ENCODE measurements at regions not wholly inside any gene's neighbourhood (a gene's known extent, or its start where the extent isn't known, plus 50 kb on each side); places are given as distances from the start of the nearest gene placed in this dataset.

DNA sequence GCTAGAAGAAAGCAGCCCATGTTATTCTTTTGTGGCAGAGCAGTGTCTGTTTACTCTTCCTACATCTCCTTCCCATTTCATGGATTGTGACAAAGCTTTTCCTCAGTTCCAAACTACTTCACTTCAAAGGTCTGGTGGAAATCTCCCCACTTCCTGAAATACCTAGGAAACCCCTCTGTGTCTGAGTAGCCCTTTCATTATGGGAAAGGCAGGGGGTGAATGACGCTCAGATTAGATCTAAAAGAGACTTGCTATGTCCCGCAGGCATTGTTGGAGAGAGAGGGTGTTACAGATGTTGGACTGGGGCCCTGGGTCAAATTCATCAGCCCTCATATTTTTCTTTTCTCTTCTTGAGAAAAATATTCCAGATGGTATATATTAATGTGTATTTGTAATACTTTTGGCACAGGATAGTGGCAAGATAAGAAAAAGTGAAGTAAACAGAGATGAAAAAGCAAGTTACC lies 675.0 kb downstream of the IRS1 start:
- no peaks in the 10 kb centered on the region for H3K36me3 Mint-ChIP-seq
- no peak overlapping the region for H3K27ac Mint-ChIP-seq
- no peak overlapping the region for H3K4me3 Mint-ChIP-seq
- no peaks in the 10 kb centered on the region for H3K4me1 Mint-ChIP-seq
- peaks cover 0 to 14% (median 6%) of the 10 kb centered on the region in 3 donors for H3K27me3 Mint-ChIP-seq
- DNase-seq (no peak), ATAC-seq (ENCODE audit: low read depth in 2 of 2) (no peak)
- H3K9me3 Mint-ChIP-seq = no peaks in the 10 kb centered on the region

GRCh38 chr2:226123300-226123699 lies 676.3 kb downstream of the IRS1 start:
- Mint-ChIP-seq H3K36me3 (no peaks in the 10 kb centered on the region), H3K9me3 (no peaks in the 10 kb centered on the region), H3K4me1 (no peaks in the 10 kb centered on the region), H3K27ac (no peak overlapping the region), H3K27me3 (peaks cover 0 to 9% (median 6%) of the 10 kb centered on the region in 3 donors), H3K4me3 (no peak overlapping the region)
- ATAC-seq (ENCODE audit: low read depth in 2 of 2) = no peak
- no peak for DNase-seq

DNA sequence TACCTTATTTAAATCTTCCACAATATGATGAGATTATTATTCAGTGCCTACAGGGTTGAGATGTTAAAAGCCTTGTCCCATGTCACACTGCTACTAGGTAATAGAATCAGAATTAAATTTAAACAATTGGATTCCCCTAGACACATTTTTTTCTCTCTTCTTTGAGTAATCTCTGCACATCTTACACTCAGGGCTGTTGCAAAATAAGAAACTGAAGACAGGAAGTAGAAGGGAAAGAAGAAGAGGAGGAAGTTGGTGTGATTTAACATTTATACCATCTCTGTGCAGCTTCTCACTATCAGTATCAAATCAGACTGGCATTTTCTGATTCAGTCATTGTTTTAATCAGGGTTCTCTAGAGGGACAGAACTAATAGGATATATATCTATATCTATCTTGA lies 677.6 kb downstream of the IRS1 start:
- Mint-ChIP-seq H3K27me3 (peaks cover 0 to 4% (median 0%) of the 10 kb centered on the region in 3 donors), H3K36me3 (no peaks in the 10 kb centered on the region), H3K4me1 (no peaks in the 10 kb centered on the region), H3K4me3 (no peak overlapping the region), H3K27ac (no peak overlapping the region), H3K9me3 (no peaks in the 10 kb centered on the region)
- DNase-seq = no peak
- ATAC-seq (ENCODE audit: low read depth in 2 of 2) = no peak

DNA sequence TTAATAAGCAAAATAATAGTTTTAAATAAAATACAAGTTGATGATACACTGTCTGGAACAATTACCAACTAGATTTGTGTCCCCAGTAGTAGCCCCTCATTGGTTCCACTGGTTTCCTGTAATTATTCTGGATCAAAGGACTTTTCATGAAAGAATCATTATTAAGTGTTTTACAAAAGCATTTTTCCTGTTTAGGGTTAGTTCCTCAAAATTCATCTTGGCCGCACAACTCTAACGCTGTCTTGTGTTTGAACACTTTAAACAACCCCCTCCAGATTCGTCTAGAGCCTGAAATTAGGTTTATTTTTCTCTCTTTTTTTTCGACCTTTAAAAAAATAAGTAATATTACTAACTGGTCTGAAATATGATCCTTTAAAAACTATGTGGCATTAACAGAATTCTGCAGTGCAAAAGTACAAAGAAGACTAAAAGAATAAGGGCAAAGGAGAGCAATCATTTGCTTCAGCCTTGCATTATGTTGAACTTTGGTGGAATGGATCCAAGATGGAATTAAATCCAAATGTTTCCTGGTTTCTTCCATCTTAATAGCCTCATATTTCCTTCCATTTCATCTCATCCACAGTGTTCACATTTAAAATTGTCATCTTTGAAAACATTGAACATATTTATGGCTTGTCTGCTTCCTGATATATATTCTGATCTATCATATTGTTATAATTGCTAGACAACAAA lies 678.4 kb downstream of the IRS1 start:
- Mint-ChIP-seq H3K4me1 (no peaks in the 10 kb centered on the region), H3K27ac (no peak overlapping the region), H3K9me3 (no peaks in the 10 kb centered on the region), H3K36me3 (no peaks in the 10 kb centered on the region), H3K27me3 (peaks cover 0 to 4% (median 0%) of the 10 kb centered on the region in 3 donors), H3K4me3 (no peak overlapping the region)
- no peak for ATAC-seq (ENCODE audit: low read depth in 2 of 2)
- no peak for DNase-seq

- Mint-ChIP-seq H3K36me3 (no peaks in the 10 kb centered on the region), H3K27ac (no peak overlapping the region), H3K4me1 (no peaks in the 10 kb centered on the region), H3K9me3 (peaks cover 0 to 1% (median 0%) of the 10 kb centered on the region in 7 donors), H3K4me3 (no peak overlapping the region), H3K27me3 (peaks cover 0 to 4% (median 0%) of the 10 kb centered on the region in 3 donors)
- DNase-seq (no peak), ATAC-seq (ENCODE audit: low read depth in 2 of 2) (no peak)
Measured at GRCh38 chr2:226118471-226119429, 680.9 kb downstream of the IRS1 start.

DNA sequence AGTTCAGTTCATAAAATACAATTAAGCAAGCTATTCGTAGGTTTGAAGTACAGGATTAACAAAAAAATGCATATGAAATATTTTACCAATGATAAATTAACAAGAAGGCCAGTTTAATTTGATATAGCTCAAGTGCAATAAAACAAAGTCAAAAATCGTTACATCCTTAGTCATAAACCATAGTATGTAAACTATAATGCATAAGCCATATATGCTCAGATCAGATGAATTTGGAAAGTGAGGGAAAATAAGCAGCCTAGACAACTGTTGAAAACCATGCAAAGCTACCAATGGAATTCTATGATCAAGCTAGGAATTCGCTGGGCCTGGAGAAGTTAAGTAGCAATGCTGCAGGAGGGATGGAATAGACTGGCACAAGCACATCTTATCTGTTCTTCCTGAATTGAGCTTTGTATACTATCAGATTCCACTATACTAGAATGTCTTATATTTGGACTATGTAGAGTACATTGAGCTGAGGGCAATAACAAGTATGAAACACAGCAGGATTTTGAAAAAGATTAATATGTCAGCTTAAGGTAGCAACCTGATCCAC lies 682.0 kb downstream of the IRS1 start:
- ATAC-seq (ENCODE audit: low read depth in 2 of 2) (no peak), DNase-seq (no peak)
- Mint-ChIP-seq H3K4me1 (no peaks in the 10 kb centered on the region), H3K27ac (no peak overlapping the region), H3K9me3 (peaks cover 0 to 1% (median 0%) of the 10 kb centered on the region in 7 donors), H3K4me3 (no peak overlapping the region), H3K36me3 (no peaks in the 10 kb centered on the region), H3K27me3 (no peaks in the 10 kb centered on the region)

GRCh38 chr2:226116346-226116745 lies 683.3 kb downstream of the IRS1 start:
- Mint-ChIP-seq H3K27ac (no peak overlapping the region), H3K4me1 (no peaks in the 10 kb centered on the region), H3K36me3 (no peaks in the 10 kb centered on the region), H3K27me3 (no peaks in the 10 kb centered on the region), H3K4me3 (no peak overlapping the region), H3K9me3 (peaks cover 0 to 1% (median 0%) of the 10 kb centered on the region in 7 donors)
- ATAC-seq (ENCODE audit: low read depth in 2 of 2) (no peak), DNase-seq (no peak)

DNA sequence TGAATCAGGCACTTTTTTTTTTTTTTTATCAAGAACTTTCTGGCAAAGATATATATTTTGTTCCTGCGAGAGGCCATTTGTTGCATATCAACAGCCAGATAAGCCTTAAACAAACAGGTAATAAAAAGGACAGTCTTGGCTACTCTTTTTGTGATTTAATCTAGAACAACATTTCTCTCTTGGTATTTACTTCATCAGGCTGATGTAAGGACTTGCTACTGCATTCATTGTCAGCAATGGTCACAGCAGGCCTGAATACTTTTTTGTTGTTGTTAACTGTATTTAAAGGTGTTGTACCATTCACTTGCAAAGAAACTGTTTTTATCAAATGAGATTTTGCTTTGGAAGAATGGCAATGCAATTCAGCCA lies 683.8 kb downstream of the IRS1 start:
- Mint-ChIP-seq H3K4me3 (no peak overlapping the region), H3K27ac (no peak overlapping the region), H3K4me1 (no peaks in the 10 kb centered on the region), H3K27me3 (no peaks in the 10 kb centered on the region), H3K36me3 (no peaks in the 10 kb centered on the region), H3K9me3 (peaks cover 0 to 1% (median 0%) of the 10 kb centered on the region in 7 donors)
- DNase-seq (no peak), ATAC-seq (ENCODE audit: low read depth in 2 of 2) (no peak)

DNA sequence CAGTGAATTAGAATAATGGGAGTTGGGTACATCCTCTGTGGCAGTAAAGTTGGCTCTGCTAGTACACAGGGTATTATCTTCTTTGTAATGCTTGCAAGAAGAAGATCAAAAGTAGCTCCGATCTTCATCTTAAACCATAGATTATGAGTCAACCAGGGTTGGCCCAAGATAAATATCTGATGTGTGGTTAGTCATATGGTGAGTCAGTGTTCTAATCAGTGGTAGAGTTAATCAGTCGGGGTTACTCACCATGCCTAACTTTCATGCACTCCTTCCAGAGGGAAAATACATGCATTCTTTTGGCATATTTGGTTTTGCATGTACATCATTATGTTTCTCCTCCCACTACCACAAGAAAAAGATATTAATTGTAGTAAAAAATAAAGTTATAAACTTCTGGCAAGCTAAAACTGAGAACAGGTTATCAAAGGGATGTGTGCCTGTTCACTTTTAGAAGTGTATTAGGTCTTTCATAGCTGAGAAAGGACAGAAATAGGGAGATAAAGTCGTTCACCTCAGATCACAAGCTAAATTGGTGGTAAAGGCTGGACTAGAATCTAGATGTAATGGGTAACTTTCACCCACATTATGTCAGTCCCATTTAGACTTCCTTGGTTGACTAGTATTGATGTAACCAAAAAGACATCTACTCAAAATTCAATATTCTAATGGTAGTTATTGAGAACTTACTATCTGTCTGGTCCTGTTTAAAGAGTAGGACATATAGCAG lies 684.4 kb downstream of the IRS1 start:
- H3K27ac Mint-ChIP-seq = peak overlapping the region in 1 of 6 donors; percentile 0
- H3K4me1 Mint-ChIP-seq = no peaks in the 10 kb centered on the region
- no peak overlapping the region for H3K4me3 Mint-ChIP-seq
- no peaks in the 10 kb centered on the region for H3K36me3 Mint-ChIP-seq
- peaks cover 0 to 1% (median 0%) of the 10 kb centered on the region in 7 donors for H3K9me3 Mint-ChIP-seq
- ATAC-seq (ENCODE audit: low read depth in 2 of 2) (no peak), DNase-seq (no peak)
- no peaks in the 10 kb centered on the region for H3K27me3 Mint-ChIP-seq

- H3K27ac Mint-ChIP-seq = no peak overlapping the region
- no peak for ATAC-seq (ENCODE audit: low read depth in 2 of 2)
- H3K27me3 Mint-ChIP-seq = no peaks in the 10 kb centered on the region
- peaks cover 0 to 6% (median 0%) of the 10 kb centered on the region in 7 donors for H3K9me3 Mint-ChIP-seq
- no peaks in the 10 kb centered on the region for H3K4me1 Mint-ChIP-seq
- no peak overlapping the region for H3K4me3 Mint-ChIP-seq
- no peak for DNase-seq
- H3K36me3 Mint-ChIP-seq = no peaks in the 10 kb centered on the region
Measured at GRCh38 chr2:226114436-226114835, 685.2 kb downstream of the IRS1 start.

DNA sequence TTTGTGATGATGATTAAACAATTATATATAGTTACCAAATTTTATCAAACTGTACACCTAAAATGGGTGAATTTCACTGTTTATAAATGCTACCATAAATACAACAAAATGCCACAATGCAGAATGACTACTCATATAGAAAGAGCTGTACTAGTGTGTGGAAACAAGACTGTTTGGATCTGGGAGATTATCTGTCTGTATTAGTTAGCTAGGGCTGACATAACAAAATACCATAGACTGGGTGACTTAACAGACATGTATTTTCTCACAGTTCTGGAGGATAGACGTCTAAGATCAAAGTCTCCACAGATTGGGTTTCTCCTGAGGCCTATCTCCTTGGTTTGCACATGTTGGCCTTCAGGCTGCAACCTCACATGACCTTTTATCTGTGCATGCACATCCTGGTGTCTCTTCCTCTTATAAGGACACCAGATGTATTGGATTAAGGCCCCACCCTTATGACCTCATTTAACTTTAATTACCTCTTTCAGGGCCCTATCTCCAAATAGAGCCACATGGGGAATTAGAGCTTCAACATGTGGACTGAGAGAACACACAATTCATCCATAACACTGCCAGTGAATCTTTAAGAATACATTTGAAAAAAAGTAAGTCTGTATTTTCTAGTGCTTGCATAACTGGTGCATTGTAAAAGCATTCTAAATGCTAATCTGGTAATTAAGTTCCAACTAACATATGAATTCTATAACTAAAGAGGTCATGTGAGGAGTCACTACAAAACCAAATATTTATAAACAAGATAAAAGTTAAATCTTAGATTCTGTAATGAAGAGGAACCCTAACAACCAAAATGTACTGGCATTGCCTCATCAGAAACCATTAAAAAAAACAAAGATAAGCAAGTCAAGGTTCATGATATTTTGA lies 699.6 kb downstream of the NYAP2 start:
- H3K4me1 Mint-ChIP-seq = no peaks in the 10 kb centered on the region
- H3K27me3 Mint-ChIP-seq = no peaks in the 10 kb centered on the region
- H3K36me3 Mint-ChIP-seq = no peaks in the 10 kb centered on the region
- no peak overlapping the region for H3K4me3 Mint-ChIP-seq
- no peak overlapping the region for H3K27ac Mint-ChIP-seq
- DNase-seq = no peak
- peaks cover 0 to 17% (median 5%) of the 10 kb centered on the region in 7 donors for H3K9me3 Mint-ChIP-seq
- ATAC-seq (ENCODE audit: low read depth in 2 of 2) = no peak

DNA sequence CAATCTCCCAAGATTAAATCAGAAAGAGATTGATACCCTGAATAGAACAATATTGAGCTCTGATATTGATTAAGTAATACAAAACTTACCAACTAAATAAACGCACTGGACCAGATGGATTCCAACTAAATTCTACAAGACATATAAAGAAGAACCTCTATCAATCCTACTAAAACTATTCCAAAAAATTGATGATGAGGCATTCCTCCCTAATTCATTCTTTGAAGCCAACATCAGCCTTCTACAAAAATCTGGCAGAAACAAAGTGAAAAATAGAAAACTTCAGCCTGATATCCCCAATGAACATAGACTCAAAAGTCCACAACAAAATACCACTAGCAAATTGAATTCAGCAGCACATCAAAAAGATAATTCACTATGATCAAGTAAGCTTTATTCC lies 695.5 kb downstream of the NYAP2 start:
- no peak for DNase-seq
- H3K27ac Mint-ChIP-seq = peak overlapping the region in 1 of 6 donors; percentile 52
- ATAC-seq (ENCODE audit: low read depth in 2 of 2) = no peak
- H3K9me3 Mint-ChIP-seq = peaks cover 0 to 33% (median 6%) of the 10 kb centered on the region in 7 donors
- H3K4me3 Mint-ChIP-seq = peak overlapping the region in 1 of 8 donors; percentile 36
- peaks cover 0 to 4% (median 0%) of the 10 kb centered on the region in 3 donors for H3K27me3 Mint-ChIP-seq
- no peaks in the 10 kb centered on the region for H3K36me3 Mint-ChIP-seq
- no peaks in the 10 kb centered on the region for H3K4me1 Mint-ChIP-seq

Data from naive B cell (primary cell).